Upper lobe of right lung (tissue), 1 donor: ENCODE measurements at regions not wholly inside any gene's neighbourhood (a gene's known extent, or its start where the extent isn't known, plus 50 kb on each side); places are given as distances from the start of the nearest gene placed in this dataset.

Source experiments
- ATAC-seq: fragments of 200-7000 bp; cut with Tn5 transposase; one replicate; pipeline ENCODE4 v1.9.1; 2020; ENCODE audit warnings: mild to moderate bottlenecking, moderate library complexity
- DNase-seq: peaks from one replicate; pipeline ENCODE4 v3.0.0-alpha.2; 2020
- H3K27ac ChIP-seq: fragments of 200-600 bp; one replicate; pipeline ENCODE4 v1.8.0; 2022
- H3K27me3 ChIP-seq: fragments of 200-600 bp; one replicate; pipeline ENCODE4 v1.8.0; 2022; ENCODE audit warnings: mild to moderate bottlenecking
- H3K36me3 ChIP-seq: fragments of 200-600 bp; one replicate; pipeline ENCODE4 v1.8.0; 2022
- H3K4me1 ChIP-seq: fragments of 200-600 bp; one replicate; pipeline ENCODE4 v1.8.0; 2022
- H3K4me3 ChIP-seq: fragments of 200-600 bp; one replicate; pipeline ENCODE4 v1.8.0; 2022; ENCODE audit warnings: mild to moderate bottlenecking
- H3K9me3 ChIP-seq: fragments of 200-600 bp; one replicate; pipeline ENCODE4 v1.8.0; 2022
- CTCF ChIP-seq: fragments of 200-600 bp; IDR thresholded peaks from one replicate; pipeline ENCODE4 v1.8.0; 2022; ENCODE audit warnings: antibody characterized with exemption
- intact Hi-C: fragments of 100-400 bp; cut with DNase I; formaldehyde crosslinking; loops from one replicate; pipeline ENCODE4 v1.11.0; 2022
- donor health status: DM: no; HTN: yes; CAD: no; lungs with severe emphysema.

GRCh38 chr4:107468812-107469211, 251.2 kb downstream of the PAPSS1 start:
- H3K27me3 ChIP-seq: no peaks in the 10 kb centered on the region
- no peaks in the 10 kb centered on the region for H3K36me3 ChIP-seq
- peak; percentile 88 for ATAC-seq
- intact Hi-C loops: no loop called here
- H3K4me1 ChIP-seq: no peaks in the 10 kb centered on the region
- TF ChIP-seq CTCF: no peak
- no peaks in the 10 kb centered on the region for H3K9me3 ChIP-seq
- no peak overlapping the region for H3K27ac ChIP-seq
- H3K4me3 ChIP-seq: no peak overlapping the region
- DNase-seq: no peak

- ATAC-seq (no peak), DNase-seq (no peak)
- no peaks in the 10 kb centered on the region for H3K4me1 ChIP-seq
- TF ChIP-seq CTCF: no peak
- H3K4me3 ChIP-seq: no peak overlapping the region
- no peaks in the 10 kb centered on the region for H3K9me3 ChIP-seq
- intact Hi-C loops: no loop called here
- H3K27me3 ChIP-seq: no peaks in the 10 kb centered on the region
- H3K36me3 ChIP-seq: no peaks in the 10 kb centered on the region
- H3K27ac ChIP-seq: no peak overlapping the region
Measured at GRCh38 chr4:107468156-107468555, 251.9 kb downstream of the PAPSS1 start.

GRCh38 chr4:107467461-107467860, 252.6 kb downstream of the PAPSS1 start:
- ATAC-seq (no peak), DNase-seq (no peak)
- intact Hi-C loops: no loop called here
- H3K4me3 ChIP-seq: no peak overlapping the region
- no peaks in the 10 kb centered on the region for H3K27me3 ChIP-seq
- no peak for TF ChIP-seq CTCF
- H3K4me1 ChIP-seq: no peaks in the 10 kb centered on the region
- no peaks in the 10 kb centered on the region for H3K36me3 ChIP-seq
- no peaks in the 10 kb centered on the region for H3K9me3 ChIP-seq
- H3K27ac ChIP-seq: no peak overlapping the region

- H3K4me3 ChIP-seq: no peak overlapping the region
- no peak for TF ChIP-seq CTCF
- H3K27me3 ChIP-seq: no peaks in the 10 kb centered on the region
- no peaks in the 10 kb centered on the region for H3K9me3 ChIP-seq
- ATAC-seq: no peak
- no peaks in the 10 kb centered on the region for H3K4me1 ChIP-seq
- no peaks in the 10 kb centered on the region for H3K36me3 ChIP-seq
- no peak overlapping the region for H3K27ac ChIP-seq
- intact Hi-C loops: no loop called here
- no peak for DNase-seq
Measured at GRCh38 chr4:107458194-107458593, 261.8 kb downstream of the PAPSS1 start.

GRCh38 chr4:107453987-107454386, 266.0 kb downstream of the PAPSS1 start:
- no peak overlapping the region for H3K4me3 ChIP-seq
- no peaks in the 10 kb centered on the region for H3K27me3 ChIP-seq
- H3K36me3 ChIP-seq: no peaks in the 10 kb centered on the region
- no peak for TF ChIP-seq CTCF
- no peaks in the 10 kb centered on the region for H3K4me1 ChIP-seq
- intact Hi-C loops: no loop called here
- H3K27ac ChIP-seq: no peak overlapping the region
- H3K9me3 ChIP-seq: no peaks in the 10 kb centered on the region
- ATAC-seq (no peak), DNase-seq (no peak)
